A172 (cell line): ENCODE measurements at regions not wholly inside any gene's neighbourhood (a gene's known extent, or its start where the extent isn't known, plus 50 kb on each side); places are given as distances from the start of the nearest gene placed in this dataset.

ENCODE experiments used
- DNase-seq: peaks from one replicate; pipeline ENCODE4 v3.0.0-alpha.2; 2015; ENCODE audit warnings: low spot score

- no peak for DNase-seq
These were observed 147.4 kb upstream of the MLN start for GRCh38 chr6:33950891-33951889.

GRCh38 chr6:33950472-33950881 lies 146.7 kb upstream of the MLN start:
- DNase-seq, result no peak

- no peak for DNase-seq
These were observed 146.2 kb upstream of the MLN start for GRCh38 chr6:33949877-33950435.

GRCh38 chr6:33949111-33949510 lies 145.3 kb upstream of the MLN start:
- DNase-seq, result no peak

- DNase-seq, result no peak
These were observed 144.3 kb upstream of the MLN start for GRCh38 chr6:33947916-33948594.

GRCh38 chr6:33947047-33947446 lies 143.2 kb upstream of the MLN start:
- no peak for DNase-seq

- no peak for DNase-seq
These were observed 142.1 kb upstream of the MLN start for GRCh38 chr6:33945931-33946330.

- DNase-seq, result no peak
These were observed 141.0 kb upstream of the MLN start for GRCh38 chr6:33944686-33945411.

GRCh38 chr6:33936886-33937285 lies 133.1 kb upstream of the MLN start:
- DNase-seq, result no peak

GRCh38 chr6:33935439-33936080 lies 131.8 kb upstream of the MLN start:
- no peak for DNase-seq

GRCh38 chr6:33934731-33935270 lies 131.0 kb upstream of the MLN start:
- DNase-seq, result no peak

GRCh38 chr6:33933101-33933500 lies 129.3 kb upstream of the MLN start:
- DNase-seq, result no peak

GRCh38 chr6:33931799-33932198 lies 128.0 kb upstream of the MLN start:
- no peak for DNase-seq

- no peak for DNase-seq
These were observed 125.9 kb upstream of the MLN start for GRCh38 chr6:33929575-33930288.

- no peak for DNase-seq
These were observed 123.8 kb upstream of the MLN start for GRCh38 chr6:33927616-33928015.

GRCh38 chr6:33927112-33927511 lies 123.3 kb upstream of the MLN start:
- no peak for DNase-seq

GRCh38 chr6:33926451-33926850 lies 122.6 kb upstream of the MLN start:
- DNase-seq, result no peak

- no peak for DNase-seq
These were observed 122.1 kb upstream of the MLN start for GRCh38 chr6:33925936-33926335.

GRCh38 chr6:33925210-33925609 lies 121.4 kb upstream of the MLN start:
- DNase-seq, result no peak

- DNase-seq, result no peak
These were observed 120.9 kb upstream of the MLN start for GRCh38 chr6:33924681-33925080.
